ENCODE measurements at regions not wholly inside any gene's neighbourhood (a gene's known extent, or its start where the extent isn't known, plus 50 kb on each side); places are given as distances from the start of the nearest gene placed in this dataset.

GRCh38 chr4:144902614-144903013, 195.4 kb downstream of the ANAPC10 start:
- TF ChIP-seq CTCF (IDR thresholded peaks at IDR 0.05; ENCODE audit: low read depth, low read length) (no peak), MYC (IDR thresholded peaks at IDR 0.05; ENCODE audit: low read depth, low read length) (no peak), MAX (IDR thresholded peaks at IDR 0.05; ENCODE audit: low read depth, low read length) (no peak), POLR2A (IDR thresholded peaks at IDR 0.05; ENCODE audit: extremely low read depth, insufficient read length) (no peak)

Data from NB4 (cell line).